Osteoblast (primary cell): ENCODE measurements at regions not wholly inside any gene's neighbourhood (a gene's known extent, or its start where the extent isn't known, plus 50 kb on each side); places are given as distances from the start of the nearest gene placed in this dataset.
"Not testable (repeated sequence)": the region's sequence is repeated elsewhere in the genome, so short reads cannot be mapped to it uniquely, and the experiment has no call there.

Experiments used
- DNase-seq: peaks from one replicate; pipeline ENCODE4 v3.0.0; 2011; ENCODE audit warnings: low spot score, mixed read lengths; ENCODE audit not compliant: insufficient read length; ENCODE audit errors: missing footprints
- H2AFZ ChIP-seq: 2 replicates; pipeline ENCODE4 v1.6.0; 2011; ENCODE audit warnings: mild to moderate bottlenecking, low read length
- H3K27ac ChIP-seq: 2 replicates; pipeline ENCODE4 v1.5.1; 2011; ENCODE audit warnings: mild to moderate bottlenecking, low read depth, low read length, moderate library complexity
- H3K27me3 ChIP-seq: 2 replicates; pipeline ENCODE4 v1.6.0; 2012; ENCODE audit warnings: mild to moderate bottlenecking, control low read depth, inconsistent platforms, low read length, moderate library complexity; ENCODE audit not compliant: insufficient read depth
- H3K36me3 ChIP-seq: 2 replicates; pipeline ENCODE4 v1.5.1; 2011; ENCODE audit warnings: mild to moderate bottlenecking, low read length, control low read depth, moderate library complexity; ENCODE audit not compliant: insufficient read depth
- H3K4me1 ChIP-seq: 2 replicates; pipeline ENCODE4 v1.5.1; 2011; ENCODE audit warnings: mild to moderate bottlenecking, low read length, control low read depth, moderate library complexity; ENCODE audit not compliant: insufficient read depth
- H3K4me2 ChIP-seq: 2 replicates; pipeline ENCODE4 v1.6.0; 2011; ENCODE audit warnings: mild to moderate bottlenecking, low read length; ENCODE audit not compliant: insufficient read depth
- H3K4me3 ChIP-seq: fragments of 200-600 bp; sonication (generic); 3 replicates; pipeline ENCODE4 v1.5.1; 2012; ENCODE audit warnings: mild to moderate bottlenecking, low read length, inconsistent platforms; ENCODE audit not compliant: insufficient read depth
- H3K79me2 ChIP-seq: 2 replicates; pipeline ENCODE4 v1.6.0; 2012; ENCODE audit warnings: mild to moderate bottlenecking, low read length, control low read depth, inconsistent platforms; ENCODE audit not compliant: insufficient read depth
- H3K9me3 ChIP-seq: 2 replicates; pipeline ENCODE4 v1.5.1; 2011; ENCODE audit warnings: low read depth, low read length, control low read depth
- H4K20me1 ChIP-seq: 2 replicates; pipeline ENCODE4 v1.6.0; 2012; ENCODE audit warnings: mild to moderate bottlenecking, low read length, control low read depth; ENCODE audit not compliant: insufficient read depth
- TF ChIP-seq, protein P1 (sequence below): IDR thresholded peaks from 2 replicates; pipeline ENCODE4 v1.5.1; 2011; ENCODE audit warnings: mild to moderate bottlenecking, low read depth, low read length, moderate library complexity; ENCODE audit errors: extremely low read depth

- Histone ChIP-seq H3K4me1 (no peaks in the 10 kb centered on the region), H2AFZ (no peak overlapping the region), H3K4me2 (no peak overlapping the region), H4K20me1 (no peaks in the 10 kb centered on the region), H3K27me3 (no peaks in the 10 kb centered on the region), H3K27ac (no peak overlapping the region), H3K36me3 (no peaks in the 10 kb centered on the region), H3K9me3 (no peaks in the 10 kb centered on the region), H3K4me3 (no peak overlapping the region), H3K79me2 (no peaks in the 10 kb centered on the region)
- no peak for DNase-seq
- TF ChIP-seq, protein P1, sequence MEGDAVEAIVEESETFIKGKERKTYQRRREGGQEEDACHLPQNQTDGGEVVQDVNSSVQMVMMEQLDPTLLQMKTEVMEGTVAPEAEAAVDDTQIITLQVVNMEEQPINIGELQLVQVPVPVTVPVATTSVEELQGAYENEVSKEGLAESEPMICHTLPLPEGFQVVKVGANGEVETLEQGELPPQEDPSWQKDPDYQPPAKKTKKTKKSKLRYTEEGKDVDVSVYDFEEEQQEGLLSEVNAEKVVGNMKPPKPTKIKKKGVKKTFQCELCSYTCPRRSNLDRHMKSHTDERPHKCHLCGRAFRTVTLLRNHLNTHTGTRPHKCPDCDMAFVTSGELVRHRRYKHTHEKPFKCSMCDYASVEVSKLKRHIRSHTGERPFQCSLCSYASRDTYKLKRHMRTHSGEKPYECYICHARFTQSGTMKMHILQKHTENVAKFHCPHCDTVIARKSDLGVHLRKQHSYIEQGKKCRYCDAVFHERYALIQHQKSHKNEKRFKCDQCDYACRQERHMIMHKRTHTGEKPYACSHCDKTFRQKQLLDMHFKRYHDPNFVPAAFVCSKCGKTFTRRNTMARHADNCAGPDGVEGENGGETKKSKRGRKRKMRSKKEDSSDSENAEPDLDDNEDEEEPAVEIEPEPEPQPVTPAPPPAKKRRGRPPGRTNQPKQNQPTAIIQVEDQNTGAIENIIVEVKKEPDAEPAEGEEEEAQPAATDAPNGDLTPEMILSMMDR: no peak
Observed at GRCh38 chr6:15818044-15818443, 155.2 kb upstream of the DTNBP1 start.

DNA sequence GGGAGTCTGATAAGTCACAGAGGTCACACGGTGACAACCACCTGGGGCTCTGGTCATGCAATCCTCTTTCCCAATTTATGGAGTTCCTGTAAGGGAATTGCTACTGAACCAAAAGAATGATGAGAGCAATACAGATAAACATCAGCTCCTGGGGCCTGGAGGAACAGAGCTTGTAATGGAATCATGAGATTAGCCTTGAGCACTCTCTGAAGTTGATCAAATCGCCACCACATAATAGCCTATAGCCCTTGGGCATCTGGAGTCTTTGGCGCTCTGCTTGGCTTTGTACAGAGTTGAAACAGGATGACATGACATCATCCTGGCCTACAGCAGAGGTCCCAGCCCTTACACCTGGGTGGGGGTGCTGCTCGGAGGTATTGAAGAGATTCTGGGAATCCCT lies 154.3 kb upstream of the DTNBP1 start:
- no peaks in the 10 kb centered on the region for H3K36me3 ChIP-seq
- no peak overlapping the region for H3K27ac ChIP-seq
- H3K27me3 ChIP-seq: no peaks in the 10 kb centered on the region
- H4K20me1 ChIP-seq: no peaks in the 10 kb centered on the region
- no peak overlapping the region for H2AFZ ChIP-seq
- H3K79me2 ChIP-seq: no peaks in the 10 kb centered on the region
- DNase-seq: no peak
- no peaks in the 10 kb centered on the region for H3K4me1 ChIP-seq
- no peak overlapping the region for H3K4me3 ChIP-seq
- H3K9me3 ChIP-seq: no peaks in the 10 kb centered on the region
- TF ChIP-seq, protein P1: no peak
- H3K4me2 ChIP-seq: no peak overlapping the region

DNA sequence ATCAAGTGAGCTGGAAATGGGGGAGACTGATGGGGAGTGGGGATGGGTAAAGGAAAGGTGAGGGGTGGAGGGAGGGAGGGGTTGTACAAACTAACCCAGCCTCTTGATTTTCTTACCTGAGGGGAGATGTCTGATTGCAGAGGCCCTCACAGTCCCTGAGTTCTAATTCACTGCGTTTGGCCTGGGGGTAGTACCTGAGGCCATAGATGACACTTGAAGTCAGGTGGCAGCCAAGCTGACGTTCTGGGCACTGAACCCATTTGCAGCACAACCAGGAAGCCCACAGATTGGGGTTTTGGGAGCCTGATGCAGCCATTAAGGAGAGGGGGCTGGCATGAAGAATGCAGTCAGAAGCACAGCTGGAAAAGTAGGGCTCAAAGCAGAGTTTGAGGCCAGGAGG lies 153.8 kb upstream of the DTNBP1 start:
- H3K27ac ChIP-seq: no peak overlapping the region
- no peaks in the 10 kb centered on the region for H3K27me3 ChIP-seq
- no peaks in the 10 kb centered on the region for H3K9me3 ChIP-seq
- DNase-seq: no peak
- H3K4me1 ChIP-seq: no peaks in the 10 kb centered on the region
- H2AFZ ChIP-seq: no peak overlapping the region
- TF ChIP-seq, protein P1: no peak
- H3K4me2 ChIP-seq: no peak overlapping the region
- no peaks in the 10 kb centered on the region for H4K20me1 ChIP-seq
- H3K79me2 ChIP-seq: no peaks in the 10 kb centered on the region
- no peaks in the 10 kb centered on the region for H3K36me3 ChIP-seq
- no peak overlapping the region for H3K4me3 ChIP-seq

- not testable (repeated sequence) for DNase-seq, H3K4me2 ChIP-seq, H2AFZ ChIP-seq, H3K4me3 ChIP-seq, H4K20me1 ChIP-seq, H3K4me1 ChIP-seq, H3K36me3 ChIP-seq, H3K79me2 ChIP-seq, H3K27me3 ChIP-seq, H3K27ac ChIP-seq, H3K9me3 ChIP-seq
Observed at GRCh38 chr6:15813698-15814097, 150.9 kb upstream of the DTNBP1 start.

- Histone ChIP-seq H3K27me3 (no peaks in the 10 kb centered on the region), H3K27ac (no peak overlapping the region), H3K79me2 (no peaks in the 10 kb centered on the region), H3K4me1 (no peaks in the 10 kb centered on the region), H3K4me3 (no peak overlapping the region), H4K20me1 (no peaks in the 10 kb centered on the region), H2AFZ (no peak overlapping the region), H3K4me2 (no peak overlapping the region), H3K9me3 (no peaks in the 10 kb centered on the region), H3K36me3 (no peaks in the 10 kb centered on the region)
- DNase-seq: no peak
- TF ChIP-seq, protein P1: no peak
Observed at GRCh38 chr6:15811107-15811506, 148.3 kb upstream of the DTNBP1 start.
